Subcutaneous abdominal adipose tissue (tissue), 5 donors: ENCODE measurements at regions not wholly inside any gene's neighbourhood (a gene's known extent, or its start where the extent isn't known, plus 50 kb on each side); places are given as distances from the start of the nearest gene placed in this dataset.
"Not testable (repeated sequence)": the region's sequence is repeated elsewhere in the genome, so short reads cannot be mapped to it uniquely, and the experiment has no call there.

ENCODE experiments used
- H3K27ac ChIP-seq: one replicate; pipeline ENCODE4 v1.7.0; 2013; ENCODE audit warnings: low read depth, mild to moderate bottlenecking, inconsistent platforms, low read length, moderate library complexity
- H3K27me3 ChIP-seq, 5 donors: one replicate each; pipeline ENCODE4 v1.7.0; 2013; ENCODE audit warnings: low read length in 5 of 5, inconsistent platforms in 1 of 5; ENCODE audit not compliant: control insufficient read depth in 5 of 5, insufficient read depth in 4 of 5
- H3K36me3 ChIP-seq, 5 donors: one replicate each; pipeline ENCODE4 v1.7.0; 2013; ENCODE audit warnings: low read length in 5 of 5; ENCODE audit not compliant: control insufficient read depth in 5 of 5, insufficient read depth in 5 of 5
- H3K4me1 ChIP-seq, 5 donors: one replicate each; pipeline ENCODE4 v1.7.0; 2013; ENCODE audit warnings: low read length in 5 of 5, mild to moderate bottlenecking in 3 of 5, moderate library complexity in 1 of 5; ENCODE audit not compliant: control insufficient read depth in 5 of 5, insufficient read depth in 5 of 5
- H3K4me3 ChIP-seq, 5 donors: one replicate each; pipeline ENCODE4 v1.7.0; 2013; ENCODE audit warnings: low read length in 5 of 5, low read depth in 1 of 5
- H3K9ac ChIP-seq, 5 donors: one replicate each; pipeline ENCODE4 v1.7.0; 2013; ENCODE audit warnings: low read length in 5 of 5, mild to moderate bottlenecking in 4 of 5, moderate library complexity in 3 of 5
- H3K9me3 ChIP-seq, 5 donors: one replicate each; pipeline ENCODE4 v1.7.0; 2013; ENCODE audit warnings: low read length in 5 of 5; ENCODE audit not compliant: control insufficient read depth in 5 of 5
- donor health status: healthy.
- donor health status: healthy.
- donor health status: healthy.
- donor health status: healthy.
- donor health status: healthy.

- not testable (repeated sequence) for H3K4me3 ChIP-seq, H3K36me3 ChIP-seq, H3K27ac ChIP-seq, H3K27me3 ChIP-seq, H3K4me1 ChIP-seq, H3K9ac ChIP-seq, H3K9me3 ChIP-seq
These were observed 98.3 kb downstream of the NIBAN1 start for GRCh38 chr1:184876015-184876414.

DNA sequence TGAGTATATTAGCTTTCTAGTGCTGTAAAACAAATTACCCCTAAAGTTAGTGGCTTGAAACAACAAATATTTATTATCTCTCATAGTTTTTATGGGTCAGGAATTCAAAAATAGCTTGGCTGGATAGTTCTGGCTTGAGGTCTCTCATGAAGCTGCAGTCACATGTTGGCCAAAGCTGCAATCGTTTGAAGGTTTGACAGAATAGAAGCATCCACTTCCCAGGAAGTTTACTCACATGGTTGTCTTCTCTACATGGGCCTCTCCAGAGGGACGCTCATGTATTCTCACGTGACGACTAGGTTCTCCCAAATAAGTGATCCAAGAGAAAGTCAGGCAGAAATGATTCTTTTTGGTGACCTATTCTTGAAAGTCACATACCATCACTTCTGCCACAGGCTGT, 99.1 kb downstream of the NIBAN1 start:
- no peaks in the 10 kb centered on the region for H3K4me1 ChIP-seq
- H3K36me3 ChIP-seq, result no peaks in the 10 kb centered on the region
- H3K27me3 ChIP-seq, result no peaks in the 10 kb centered on the region
- no peak overlapping the region for H3K9ac ChIP-seq
- H3K27ac ChIP-seq, result no peak overlapping the region
- no peaks in the 10 kb centered on the region for H3K9me3 ChIP-seq
- H3K4me3 ChIP-seq, result no peak overlapping the region

DNA sequence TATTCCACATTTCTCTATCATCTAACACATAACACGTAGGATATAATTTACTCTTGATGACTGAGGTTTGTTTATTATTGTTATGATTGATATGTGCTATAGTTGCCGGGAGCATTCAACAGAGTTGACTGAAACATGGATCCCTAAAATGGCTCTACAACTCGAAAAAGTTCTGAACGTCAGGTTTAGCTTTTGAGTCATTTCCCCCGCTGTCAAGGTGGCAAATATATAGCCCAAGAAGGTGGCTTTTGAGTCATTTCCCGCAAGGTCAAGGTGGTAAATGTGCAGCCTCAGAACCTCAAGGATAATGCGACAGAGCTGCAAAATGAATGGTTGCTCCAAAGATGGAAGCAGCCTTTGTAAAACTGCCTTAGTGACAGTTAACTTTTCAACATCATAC, 104.0 kb downstream of the NIBAN1 start:
- H3K4me3 ChIP-seq, result no peak overlapping the region
- peaks cover 0 to 11% (median 0%) of the 10 kb centered on the region in 5 donors for H3K4me1 ChIP-seq
- no peak overlapping the region for H3K9ac ChIP-seq
- H3K36me3 ChIP-seq, result no peaks in the 10 kb centered on the region
- H3K27ac ChIP-seq, result no peak overlapping the region
- no peaks in the 10 kb centered on the region for H3K27me3 ChIP-seq
- H3K9me3 ChIP-seq, result no peaks in the 10 kb centered on the region

DNA sequence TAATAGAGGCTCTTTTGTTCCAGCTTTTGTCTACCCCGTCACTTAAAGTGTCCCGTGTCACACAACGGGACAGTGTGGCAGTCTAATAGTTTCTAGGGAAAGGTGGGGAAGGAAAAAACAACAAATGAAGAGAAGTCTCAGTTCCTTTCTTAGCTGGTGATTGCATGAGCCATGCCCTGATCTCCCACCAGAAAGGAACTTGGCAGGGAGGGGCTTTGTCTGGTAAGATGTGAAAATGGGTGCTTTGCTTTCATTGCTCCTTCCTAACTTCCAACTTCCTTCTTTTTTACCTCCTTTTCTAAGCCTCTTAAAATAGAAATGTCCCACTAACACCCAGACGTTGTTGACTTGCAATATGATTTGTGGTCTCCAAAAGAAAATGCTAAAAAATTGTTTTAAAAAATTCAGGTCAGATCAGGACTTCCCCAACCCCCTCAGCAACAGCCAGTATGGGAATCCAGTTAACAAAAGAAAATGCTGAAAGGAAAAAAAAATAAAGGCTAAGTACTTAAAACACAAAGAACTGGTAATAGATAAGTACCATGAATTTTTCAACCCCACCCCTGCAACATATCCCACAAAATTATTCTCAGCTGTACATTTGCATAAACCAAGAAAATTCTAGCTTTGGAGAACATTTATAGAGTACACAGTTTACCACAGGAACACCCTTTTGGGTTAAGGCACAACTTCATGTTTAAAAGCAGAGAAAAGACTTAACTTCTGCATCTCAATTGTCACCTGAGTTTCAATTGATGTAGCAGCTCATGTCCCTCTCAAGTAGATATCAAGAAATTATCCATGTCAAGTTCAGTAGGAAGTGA, 106.2 kb downstream of the NIBAN1 start:
- H3K4me3 ChIP-seq, result no peak overlapping the region
- peaks cover 0 to 11% (median 0%) of the 10 kb centered on the region in 5 donors for H3K4me1 ChIP-seq
- H3K27me3 ChIP-seq, result no peaks in the 10 kb centered on the region
- no peak overlapping the region for H3K27ac ChIP-seq
- H3K36me3 ChIP-seq, result no peaks in the 10 kb centered on the region
- no peak overlapping the region for H3K9ac ChIP-seq
- no peaks in the 10 kb centered on the region for H3K9me3 ChIP-seq

GRCh38 chr1:184866991-184867788, 107.1 kb downstream of the NIBAN1 start:
- Histone ChIP-seq H3K4me1 (peaks cover 0 to 11% (median 0%) of the 10 kb centered on the region in 5 donors), H3K27ac (no peak overlapping the region), H3K4me3 (no peak overlapping the region), H3K9me3 (no peaks in the 10 kb centered on the region), H3K27me3 (no peaks in the 10 kb centered on the region), H3K9ac (no peak overlapping the region), H3K36me3 (no peaks in the 10 kb centered on the region)

GRCh38 chr1:184866586-184866985, 107.7 kb downstream of the NIBAN1 start:
- H3K9ac ChIP-seq, result no peak overlapping the region
- H3K36me3 ChIP-seq, result no peaks in the 10 kb centered on the region
- H3K4me1 ChIP-seq, result peaks cover 0 to 11% (median 0%) of the 10 kb centered on the region in 5 donors
- no peak overlapping the region for H3K27ac ChIP-seq
- no peaks in the 10 kb centered on the region for H3K27me3 ChIP-seq
- no peak overlapping the region for H3K4me3 ChIP-seq
- no peaks in the 10 kb centered on the region for H3K9me3 ChIP-seq

DNA sequence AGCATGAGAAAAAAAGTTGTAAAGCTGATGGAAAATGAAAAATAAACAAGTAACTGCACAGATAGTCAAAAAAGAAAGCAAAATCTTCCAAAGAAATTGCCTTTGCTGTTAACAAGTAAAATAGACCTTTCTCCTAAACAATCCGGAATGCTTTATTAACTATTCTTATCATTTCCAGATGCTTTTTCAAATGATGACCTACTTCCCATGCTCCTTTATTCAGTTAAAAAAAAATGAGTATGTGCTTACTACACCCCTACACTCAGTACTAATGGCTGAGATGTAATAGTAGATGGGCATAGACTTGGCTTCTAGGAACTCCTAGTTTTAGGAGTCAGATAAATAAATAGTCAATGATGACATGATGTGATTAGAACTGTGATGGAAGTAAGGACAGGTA, 108.5 kb downstream of the NIBAN1 start:
- no peak overlapping the region for H3K9ac ChIP-seq
- no peaks in the 10 kb centered on the region for H3K27me3 ChIP-seq
- no peaks in the 10 kb centered on the region for H3K36me3 ChIP-seq
- no peak overlapping the region for H3K27ac ChIP-seq
- H3K4me1 ChIP-seq, result peaks cover 0 to 11% (median 0%) of the 10 kb centered on the region in 5 donors
- H3K4me3 ChIP-seq, result no peak overlapping the region
- H3K9me3 ChIP-seq, result no peaks in the 10 kb centered on the region

DNA sequence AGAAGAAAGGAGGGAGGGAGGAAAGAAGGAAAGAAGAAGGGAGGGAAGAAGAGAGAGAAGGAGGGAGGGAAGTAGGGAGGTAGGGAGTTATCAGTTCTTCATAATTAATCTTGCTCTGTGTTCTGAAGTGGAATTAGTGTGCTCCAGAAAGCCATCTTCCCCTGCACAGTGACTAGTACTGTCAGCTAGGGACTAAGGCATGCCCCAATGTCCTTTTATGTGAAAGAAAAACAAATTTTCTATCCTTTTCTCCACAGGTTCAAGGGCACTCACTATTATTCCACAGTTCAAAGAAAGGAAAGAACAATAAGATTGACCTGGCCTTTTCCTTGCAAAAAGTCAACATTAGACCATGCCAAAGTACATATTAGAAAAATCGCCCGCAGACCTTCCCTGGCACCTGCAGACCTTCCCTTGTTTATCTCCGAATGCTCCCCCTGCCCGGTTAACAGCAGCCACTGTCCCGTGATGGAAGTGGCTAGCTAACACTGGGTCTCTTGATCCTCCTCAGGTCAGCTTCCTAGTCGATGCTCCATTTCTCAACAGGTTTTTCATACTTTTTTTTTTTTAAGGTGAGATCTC, 107.2 kb upstream of the EDEM3 start:
- Histone ChIP-seq H3K4me3 (no peak overlapping the region), H3K27me3 (no peaks in the 10 kb centered on the region), H3K4me1 (peaks cover 0 to 1% (median 0%) of the 10 kb centered on the region in 5 donors), H3K27ac (no peak overlapping the region), H3K9me3 (no peaks in the 10 kb centered on the region), H3K9ac (no peak overlapping the region), H3K36me3 (no peaks in the 10 kb centered on the region)

GRCh38 chr1:184860985-184861754, 106.5 kb upstream of the EDEM3 start:
- Histone ChIP-seq H3K27me3 (no peaks in the 10 kb centered on the region), H3K27ac (no peak overlapping the region), H3K36me3 (no peaks in the 10 kb centered on the region), H3K4me3 (no peak overlapping the region), H3K4me1 (no peaks in the 10 kb centered on the region), H3K9ac (no peak overlapping the region), H3K9me3 (no peaks in the 10 kb centered on the region)
